ENCODE measurements at regions not wholly inside any gene's neighbourhood (a gene's known extent, or its start where the extent isn't known, plus 50 kb on each side); places are given as distances from the start of the nearest gene placed in this dataset.

DNA sequence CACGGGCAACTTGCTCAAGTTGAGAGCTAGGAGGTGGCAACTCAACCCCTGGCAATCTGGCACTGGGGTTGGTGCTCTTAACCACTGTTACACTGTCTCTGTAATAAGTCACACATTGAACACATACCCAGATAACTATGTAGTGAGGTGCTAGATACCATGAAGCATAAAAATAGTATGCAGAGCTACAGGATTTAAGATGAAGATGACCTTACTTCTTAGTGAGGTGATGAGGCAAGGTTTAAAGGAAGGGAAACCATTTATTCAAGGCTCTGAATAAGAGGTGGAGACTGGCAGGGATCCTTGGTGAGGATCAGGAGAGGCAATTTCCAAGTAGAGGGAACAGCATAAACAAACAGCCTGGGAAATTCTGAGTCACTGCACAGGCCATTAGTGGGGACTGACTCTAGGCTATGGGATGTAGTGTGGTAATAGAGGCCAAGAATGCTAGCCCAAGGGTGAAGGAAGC is 67.6 kb upstream of the NR3C1 start:
- TF ChIP-seq, protein P1, sequence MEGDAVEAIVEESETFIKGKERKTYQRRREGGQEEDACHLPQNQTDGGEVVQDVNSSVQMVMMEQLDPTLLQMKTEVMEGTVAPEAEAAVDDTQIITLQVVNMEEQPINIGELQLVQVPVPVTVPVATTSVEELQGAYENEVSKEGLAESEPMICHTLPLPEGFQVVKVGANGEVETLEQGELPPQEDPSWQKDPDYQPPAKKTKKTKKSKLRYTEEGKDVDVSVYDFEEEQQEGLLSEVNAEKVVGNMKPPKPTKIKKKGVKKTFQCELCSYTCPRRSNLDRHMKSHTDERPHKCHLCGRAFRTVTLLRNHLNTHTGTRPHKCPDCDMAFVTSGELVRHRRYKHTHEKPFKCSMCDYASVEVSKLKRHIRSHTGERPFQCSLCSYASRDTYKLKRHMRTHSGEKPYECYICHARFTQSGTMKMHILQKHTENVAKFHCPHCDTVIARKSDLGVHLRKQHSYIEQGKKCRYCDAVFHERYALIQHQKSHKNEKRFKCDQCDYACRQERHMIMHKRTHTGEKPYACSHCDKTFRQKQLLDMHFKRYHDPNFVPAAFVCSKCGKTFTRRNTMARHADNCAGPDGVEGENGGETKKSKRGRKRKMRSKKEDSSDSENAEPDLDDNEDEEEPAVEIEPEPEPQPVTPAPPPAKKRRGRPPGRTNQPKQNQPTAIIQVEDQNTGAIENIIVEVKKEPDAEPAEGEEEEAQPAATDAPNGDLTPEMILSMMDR (conservative IDR thresholded peaks at IDR 0.05) = no peak
- Histone ChIP-seq H3K79me1 (ENCODE audit: insufficient read depth, low read depth, low read length, poor library complexity, severe bottlenecking) (no peaks in the 10 kb centered on the region), H3K18ac (ENCODE audit: insufficient read length, low read depth, low read length) (no peak overlapping the region), H3K14ac (ENCODE audit: insufficient read depth, low read length) (no peak overlapping the region), H2AFZ (ENCODE audit: low read length) (no peak overlapping the region), H2BK20ac (ENCODE audit: low read depth, low read length, poor library complexity, severe bottlenecking) (no peak overlapping the region), H3T11ph (ENCODE audit: low read length) (no peak overlapping the region), H3K23me2 (ENCODE audit: insufficient read length, low read depth, low read length, poor library complexity, severe bottlenecking) (no peaks in the 10 kb centered on the region), H3K79me2 (ENCODE audit: insufficient read depth, low read length) (no peaks in the 10 kb centered on the region), H3K9me3 (ENCODE audit: control insufficient read depth, low read depth, low read length) (no peaks in the 10 kb centered on the region), H3K4me2 (ENCODE audit: insufficient read depth, insufficient read length, low read length) (no peak overlapping the region), H3K9ac (ENCODE audit: extremely low read depth, insufficient read length, low read length) (no peak overlapping the region), H2BK120ac (ENCODE audit: low read depth, low read length, poor library complexity, severe bottlenecking) (no peak overlapping the region), H4K91ac (ENCODE audit: insufficient read length, low read depth, low read length) (no peak overlapping the region), H3K27ac (ENCODE audit: insufficient read length, low read depth, low read length) (no peak overlapping the region), H3K27me3 (ENCODE audit: insufficient read depth, low read length) (no peaks in the 10 kb centered on the region), H2BK15ac (ENCODE audit: low read depth, low read length) (no peak overlapping the region), H4K8ac (replicated peaks; ENCODE audit: insufficient read length, low read depth, low read length) (no peak overlapping the region), H4K20me1 (ENCODE audit: control insufficient read depth, insufficient read depth, insufficient read length) (no peaks in the 10 kb centered on the region), H3K4ac (ENCODE audit: low read depth, low read length) (no peak overlapping the region), H3K23ac (ENCODE audit: insufficient read length, low read depth, low read length) (no peak overlapping the region), H2AK5ac (ENCODE audit: insufficient read length, low read length) (no peak overlapping the region), H3K56ac (ENCODE audit: insufficient read length, low read depth, low read length) (no peak overlapping the region), H2BK5ac (ENCODE audit: insufficient read length, low read length) (no peak overlapping the region), H3K4me1 (ENCODE audit: insufficient read depth, low read length) (no peaks in the 10 kb centered on the region), H4K5ac (ENCODE audit: insufficient read length, low read depth, low read length) (no peak overlapping the region), H2BK12ac (ENCODE audit: insufficient read length, low read depth, low read length) (no peak overlapping the region)
- no CpG with 5 or more reads among the region's 1 CpG for WGBS (ENCODE audit: extremely low coverage, insufficient read length, low lambda C conversion rate)
- no peaks in the 10 kb centered on the region for H3K27me3 Mint-ChIP-seq (ENCODE audit: low read depth)
- no peak for DNase-seq
- H3K27ac Mint-ChIP-seq = no peak overlapping the region
- no peaks in the 10 kb centered on the region for H3K36me3 Mint-ChIP-seq (ENCODE audit: insufficient read depth in 1 of 3, low read depth in 3 of 3)
- H3K4me1 Mint-ChIP-seq = no peaks in the 10 kb centered on the region
- H3K4me3 Mint-ChIP-seq = no peak overlapping the region
- H3K9me3 Mint-ChIP-seq = no peaks in the 10 kb centered on the region

Data from H9 (cell line).